Activated B cell treated with CpG ODN at 0.5 μM for 24 hours (primary cell): ENCODE measurements at regions not wholly inside any gene's neighbourhood (a gene's known extent, or its start where the extent isn't known, plus 50 kb on each side); places are given as distances from the start of the nearest gene placed in this dataset.
"Not testable (repeated sequence)": the region's sequence is repeated elsewhere in the genome, so short reads cannot be mapped to it uniquely, and the experiment has no call there.

Experiments
- ATAC-seq: fragments of 200-7000 bp; cut with Tn5 transposase; one replicate; pipeline ENCODE4 v1.10.0; 2021; ENCODE audit warnings: low read depth, mild to moderate bottlenecking, moderate library complexity
- CTCF ChIA-PET: fragments of 350-600 bp; sonication (Branson Sonifier 250); formaldehyde crosslinking; loops from one replicate; lab custom pipeline; 2021; ENCODE audit warnings: antibody characterized with exemption; lab: Charles Lee
- POLR2A ChIA-PET: fragments of 350-600 bp; sonication (Branson Sonifier 250); formaldehyde crosslinking; loops from one replicate; lab custom pipeline; 2021; ENCODE audit warnings: antibody characterized with exemption; lab: Charles Lee
- DNase-seq: peaks from one replicate; pipeline ENCODE4 v3.0.0; 2022
- H3K27ac Mint-ChIP-seq: one replicate; pipeline ENCODE4 v1.8.0; 2020; ENCODE audit warnings: mixed read lengths
- H3K27me3 Mint-ChIP-seq: one replicate; pipeline ENCODE4 v1.8.0; 2021; ENCODE audit warnings: mixed read lengths
- H3K36me3 Mint-ChIP-seq: one replicate; pipeline ENCODE4 v1.8.0; 2021; ENCODE audit warnings: low read depth, mixed read lengths
- H3K4me1 Mint-ChIP-seq: one replicate; pipeline ENCODE4 v1.8.0; 2021; ENCODE audit warnings: mixed read lengths
- H3K4me3 Mint-ChIP-seq: one replicate; pipeline ENCODE4 v1.8.0; 2020; ENCODE audit warnings: mild to moderate bottlenecking, mixed read lengths
- H3K9me3 Mint-ChIP-seq: one replicate; pipeline ENCODE4 v1.8.0; 2020; ENCODE audit warnings: mixed read lengths
- intact Hi-C: fragments of 100-400 bp; cut with micrococcal nuclease; formaldehyde crosslinking; loops from one replicate; pipeline ENCODE4 v1.15.1; 2024
- TF ChIP-seq, protein P1 (sequence below): fragments of 200-600 bp; IDR thresholded peaks from one replicate; pipeline ENCODE4 v1.8.0; 2022; ENCODE audit warnings: antibody characterized with exemption, mild to moderate bottlenecking

DNA sequence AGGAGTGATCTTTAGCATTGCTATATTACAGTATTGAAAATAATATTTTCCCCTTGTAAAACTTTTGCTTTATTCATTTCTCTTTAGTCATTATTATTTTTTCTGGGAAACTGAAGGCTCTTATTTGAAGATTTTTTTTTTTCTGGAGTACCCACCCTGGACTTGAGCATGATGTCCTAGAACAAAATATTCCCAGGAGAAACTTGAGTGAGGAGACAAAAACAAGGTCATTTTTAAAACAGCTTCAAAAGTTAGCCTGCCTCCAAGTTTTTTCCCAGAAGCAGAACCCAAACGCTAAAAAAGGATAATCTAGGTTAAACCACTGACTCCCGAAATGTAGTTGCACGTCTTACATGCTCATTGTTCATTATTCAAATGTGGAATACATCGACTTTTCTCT, 160.2 kb upstream of the KCTD3 start:
- ATAC-seq (no peak), DNase-seq (no peak)
- Mint-ChIP-seq H3K36me3 (no peaks in the 10 kb centered on the region), H3K9me3 (no peaks in the 10 kb centered on the region), H3K4me3 (no peak overlapping the region), H3K4me1 (no peaks in the 10 kb centered on the region), H3K27ac (no peak overlapping the region), H3K27me3 (no peaks in the 10 kb centered on the region)
- CTCF ChIA-PET: no interaction called here
- intact Hi-C loops: no loop called here
- POLR2A ChIA-PET: no interaction called here
- TF ChIP-seq, protein P1, sequence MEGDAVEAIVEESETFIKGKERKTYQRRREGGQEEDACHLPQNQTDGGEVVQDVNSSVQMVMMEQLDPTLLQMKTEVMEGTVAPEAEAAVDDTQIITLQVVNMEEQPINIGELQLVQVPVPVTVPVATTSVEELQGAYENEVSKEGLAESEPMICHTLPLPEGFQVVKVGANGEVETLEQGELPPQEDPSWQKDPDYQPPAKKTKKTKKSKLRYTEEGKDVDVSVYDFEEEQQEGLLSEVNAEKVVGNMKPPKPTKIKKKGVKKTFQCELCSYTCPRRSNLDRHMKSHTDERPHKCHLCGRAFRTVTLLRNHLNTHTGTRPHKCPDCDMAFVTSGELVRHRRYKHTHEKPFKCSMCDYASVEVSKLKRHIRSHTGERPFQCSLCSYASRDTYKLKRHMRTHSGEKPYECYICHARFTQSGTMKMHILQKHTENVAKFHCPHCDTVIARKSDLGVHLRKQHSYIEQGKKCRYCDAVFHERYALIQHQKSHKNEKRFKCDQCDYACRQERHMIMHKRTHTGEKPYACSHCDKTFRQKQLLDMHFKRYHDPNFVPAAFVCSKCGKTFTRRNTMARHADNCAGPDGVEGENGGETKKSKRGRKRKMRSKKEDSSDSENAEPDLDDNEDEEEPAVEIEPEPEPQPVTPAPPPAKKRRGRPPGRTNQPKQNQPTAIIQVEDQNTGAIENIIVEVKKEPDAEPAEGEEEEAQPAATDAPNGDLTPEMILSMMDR: no peak

DNA sequence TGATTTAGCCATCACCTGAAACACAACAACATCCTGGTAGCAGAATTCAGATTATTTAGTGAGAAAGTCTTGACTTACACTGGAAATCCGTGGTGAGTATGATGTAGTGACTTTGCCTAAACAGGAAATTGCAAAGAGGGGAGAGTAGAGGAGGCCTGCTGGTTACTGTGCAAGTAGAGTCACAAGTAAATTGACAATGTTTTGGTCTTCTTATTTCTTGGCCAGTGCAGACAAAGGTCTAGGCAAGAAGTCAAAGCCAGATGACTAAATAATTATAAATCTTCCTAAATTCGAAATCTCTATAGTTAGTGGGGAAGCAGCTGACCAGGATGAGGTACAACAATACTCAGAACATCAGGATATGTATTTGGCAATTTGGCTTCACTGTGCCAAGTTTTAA, 159.5 kb upstream of the KCTD3 start:
- DNase-seq: no peak
- intact Hi-C loops: no loop called here
- CTCF ChIA-PET: no interaction called here
- Mint-ChIP-seq H3K4me3 (no peak overlapping the region), H3K4me1 (no peaks in the 10 kb centered on the region), H3K27ac (no peak overlapping the region), H3K36me3 (no peaks in the 10 kb centered on the region), H3K27me3 (no peaks in the 10 kb centered on the region), H3K9me3 (no peaks in the 10 kb centered on the region)
- TF ChIP-seq, protein P1: no peak
- POLR2A ChIA-PET: no interaction called here
- ATAC-seq: no peak

DNA sequence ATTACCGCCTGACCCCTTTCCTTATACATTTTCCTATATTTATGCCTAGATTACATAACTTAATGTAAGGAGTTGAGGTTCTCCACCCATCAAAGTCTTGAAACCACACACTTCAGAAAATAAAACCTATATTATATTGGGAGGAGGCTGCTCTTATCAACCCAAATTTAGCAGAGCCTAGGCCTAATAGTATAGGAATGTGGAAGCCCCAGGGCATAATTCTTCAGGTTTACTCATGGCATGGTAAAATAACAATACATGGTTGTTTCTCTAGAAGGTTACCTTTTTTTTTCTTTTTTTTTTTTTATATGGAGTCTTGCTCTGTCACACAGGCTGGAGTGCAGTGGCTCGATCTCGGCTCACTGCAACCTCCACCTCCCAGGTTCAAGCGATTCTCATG, 157.6 kb upstream of the KCTD3 start:
- POLR2A ChIA-PET, ATAC-seq, H3K36me3 Mint-ChIP-seq, DNase-seq, intact Hi-C loops, H3K9me3 Mint-ChIP-seq, H3K4me1 Mint-ChIP-seq, CTCF ChIA-PET, H3K27me3 Mint-ChIP-seq, H3K27ac Mint-ChIP-seq, H3K4me3 Mint-ChIP-seq: not testable (repeated sequence)

DNA sequence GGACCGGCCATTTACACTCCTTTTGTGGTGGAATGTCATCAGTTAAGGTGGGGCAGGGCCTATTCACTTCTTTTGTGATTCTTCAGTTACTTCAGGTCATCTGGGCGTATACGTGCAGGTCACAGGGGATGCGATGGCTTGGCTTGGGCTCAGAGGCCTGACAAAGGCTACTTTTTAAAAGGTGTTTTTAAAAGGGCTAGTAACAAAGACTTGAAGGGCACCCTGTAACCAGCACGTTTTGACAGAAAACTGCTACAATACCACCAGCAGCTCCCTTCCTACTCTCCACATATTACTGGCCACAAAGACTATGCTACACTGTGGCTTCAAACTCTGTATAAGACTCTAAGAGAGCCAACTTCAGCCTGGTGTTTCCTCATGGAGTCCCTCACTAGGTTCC, 151.6 kb upstream of the KCTD3 start:
- H3K9me3 Mint-ChIP-seq, POLR2A ChIA-PET, H3K27me3 Mint-ChIP-seq, H3K27ac Mint-ChIP-seq, ATAC-seq, CTCF ChIA-PET, intact Hi-C loops, H3K4me1 Mint-ChIP-seq, H3K4me3 Mint-ChIP-seq, H3K36me3 Mint-ChIP-seq, DNase-seq: not testable (repeated sequence)

DNA sequence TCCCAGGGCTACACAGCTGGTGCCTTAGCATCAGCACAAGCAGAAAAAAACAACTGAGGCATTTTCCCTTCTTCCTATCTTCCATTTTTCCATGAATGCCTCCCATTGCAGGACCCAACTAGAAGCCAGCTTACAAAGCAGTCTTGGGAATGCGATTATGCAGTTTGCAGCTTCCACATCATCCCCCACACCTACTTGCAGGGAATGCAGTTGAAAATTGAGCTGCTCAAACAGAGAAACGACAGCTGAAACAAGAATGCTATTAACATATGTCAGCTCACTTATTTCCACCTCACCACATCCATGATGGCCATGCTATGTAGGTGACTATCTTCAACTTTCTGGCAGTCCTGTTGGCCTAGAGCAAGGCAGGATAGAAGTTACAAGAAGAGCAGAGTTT, 150.6 kb upstream of the KCTD3 start:
- ATAC-seq (no peak), DNase-seq (no peak)
- no peaks in the 10 kb centered on the region for H3K27me3 Mint-ChIP-seq
- TF ChIP-seq, protein P1: no peak
- H3K27ac Mint-ChIP-seq: no peak overlapping the region
- H3K4me1 Mint-ChIP-seq: no peaks in the 10 kb centered on the region
- ChIA-PET POLR2A (no interaction called here), CTCF (no interaction called here)
- no peak overlapping the region for H3K4me3 Mint-ChIP-seq
- intact Hi-C loops: no loop called here
- H3K9me3 Mint-ChIP-seq: no peaks in the 10 kb centered on the region
- no peaks in the 10 kb centered on the region for H3K36me3 Mint-ChIP-seq

DNA sequence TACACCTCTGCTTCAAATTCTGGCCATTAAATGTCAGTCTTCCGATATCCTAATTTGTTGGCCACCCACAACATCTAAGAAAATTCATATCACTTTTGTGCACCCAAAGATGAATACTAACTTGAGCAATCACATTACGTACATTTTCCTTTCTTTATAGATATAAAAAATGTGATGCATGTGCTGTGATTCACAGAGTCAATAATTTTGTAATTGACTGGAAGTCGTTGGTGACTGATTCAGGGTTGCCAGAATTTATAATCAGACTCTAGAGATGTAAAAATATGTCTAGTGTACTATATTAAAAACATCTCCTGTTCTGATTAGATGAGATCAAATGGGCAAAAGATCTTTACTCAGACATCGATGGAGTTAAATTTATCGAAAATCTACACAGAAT, 150.0 kb upstream of the KCTD3 start:
- H3K4me1 Mint-ChIP-seq: no peaks in the 10 kb centered on the region
- intact Hi-C loops: no loop called here
- DNase-seq: no peak
- TF ChIP-seq, protein P1: no peak
- H3K27me3 Mint-ChIP-seq: no peaks in the 10 kb centered on the region
- ChIA-PET POLR2A (no interaction called here), CTCF (no interaction called here)
- no peak overlapping the region for H3K27ac Mint-ChIP-seq
- H3K9me3 Mint-ChIP-seq: no peaks in the 10 kb centered on the region
- no peak for ATAC-seq
- H3K4me3 Mint-ChIP-seq: no peak overlapping the region
- no peaks in the 10 kb centered on the region for H3K36me3 Mint-ChIP-seq
